Choroid plexus epithelial cell (primary cell): ENCODE measurements at regions not wholly inside any gene's neighbourhood (a gene's known extent, or its start where the extent isn't known, plus 50 kb on each side); places are given as distances from the start of the nearest gene placed in this dataset.

Source experiments
- DNase-seq: peaks from one replicate; pipeline ENCODE4 v3.0.0-alpha.2; 2010; ENCODE audit warnings: low read depth
- H3K4me3 ChIP-seq: 2 replicates; pipeline ENCODE4 v1.5.1; 2011; ENCODE audit warnings: low read depth, mild to moderate bottlenecking, control low read depth, low read length, moderate library complexity
- TF ChIP-seq, protein P1 (sequence below): conservative IDR thresholded peaks from 2 replicates; pipeline ENCODE4 v1.5.1; 2011; ENCODE audit warnings: low read depth, mild to moderate bottlenecking, control low read depth, inconsistent platforms, low read length, moderate library complexity

DNA sequence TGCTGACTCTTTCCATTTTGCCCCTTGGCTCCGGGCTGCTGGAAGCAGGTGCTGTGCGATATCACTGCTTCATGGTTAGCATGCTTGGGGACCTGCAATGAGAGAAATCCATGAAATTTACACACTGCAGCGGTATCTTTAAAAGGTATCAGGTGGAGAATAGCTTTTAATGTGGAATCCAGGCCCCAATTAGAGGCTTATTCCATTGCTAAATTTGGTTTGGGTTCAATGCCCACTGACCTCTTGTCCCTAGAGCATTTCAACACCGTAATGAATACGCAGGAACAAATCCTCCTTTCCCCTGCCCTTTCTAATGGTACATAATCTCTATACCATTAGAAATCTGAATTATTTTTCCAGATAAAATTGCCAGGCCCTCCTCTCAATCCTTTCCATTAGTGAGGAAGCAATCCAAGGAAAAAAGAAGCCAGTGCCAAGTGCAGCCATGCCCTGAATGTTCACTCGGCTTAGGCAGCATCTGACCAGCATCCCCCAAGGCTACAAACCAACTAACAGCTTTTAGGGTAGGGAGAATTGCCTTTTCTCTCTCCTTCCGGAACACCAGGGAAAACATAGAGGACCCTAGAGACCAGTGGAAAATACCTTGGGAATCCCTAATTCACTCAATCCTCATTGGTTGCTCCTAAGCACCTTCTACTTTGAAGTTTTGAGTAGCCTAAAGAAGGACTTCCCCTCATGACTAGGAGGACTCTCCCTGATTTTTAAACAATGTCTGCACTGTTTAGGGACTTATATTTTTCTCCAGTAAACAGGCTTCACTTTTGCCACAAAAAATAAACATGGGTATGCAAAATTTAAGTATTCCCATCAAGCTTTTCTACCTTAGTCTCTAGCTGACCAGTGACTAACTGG, 143.1 kb downstream of the QRSL1 start:
- DNase-seq: no peak
- TF ChIP-seq, protein P1, sequence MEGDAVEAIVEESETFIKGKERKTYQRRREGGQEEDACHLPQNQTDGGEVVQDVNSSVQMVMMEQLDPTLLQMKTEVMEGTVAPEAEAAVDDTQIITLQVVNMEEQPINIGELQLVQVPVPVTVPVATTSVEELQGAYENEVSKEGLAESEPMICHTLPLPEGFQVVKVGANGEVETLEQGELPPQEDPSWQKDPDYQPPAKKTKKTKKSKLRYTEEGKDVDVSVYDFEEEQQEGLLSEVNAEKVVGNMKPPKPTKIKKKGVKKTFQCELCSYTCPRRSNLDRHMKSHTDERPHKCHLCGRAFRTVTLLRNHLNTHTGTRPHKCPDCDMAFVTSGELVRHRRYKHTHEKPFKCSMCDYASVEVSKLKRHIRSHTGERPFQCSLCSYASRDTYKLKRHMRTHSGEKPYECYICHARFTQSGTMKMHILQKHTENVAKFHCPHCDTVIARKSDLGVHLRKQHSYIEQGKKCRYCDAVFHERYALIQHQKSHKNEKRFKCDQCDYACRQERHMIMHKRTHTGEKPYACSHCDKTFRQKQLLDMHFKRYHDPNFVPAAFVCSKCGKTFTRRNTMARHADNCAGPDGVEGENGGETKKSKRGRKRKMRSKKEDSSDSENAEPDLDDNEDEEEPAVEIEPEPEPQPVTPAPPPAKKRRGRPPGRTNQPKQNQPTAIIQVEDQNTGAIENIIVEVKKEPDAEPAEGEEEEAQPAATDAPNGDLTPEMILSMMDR: no peak

DNA sequence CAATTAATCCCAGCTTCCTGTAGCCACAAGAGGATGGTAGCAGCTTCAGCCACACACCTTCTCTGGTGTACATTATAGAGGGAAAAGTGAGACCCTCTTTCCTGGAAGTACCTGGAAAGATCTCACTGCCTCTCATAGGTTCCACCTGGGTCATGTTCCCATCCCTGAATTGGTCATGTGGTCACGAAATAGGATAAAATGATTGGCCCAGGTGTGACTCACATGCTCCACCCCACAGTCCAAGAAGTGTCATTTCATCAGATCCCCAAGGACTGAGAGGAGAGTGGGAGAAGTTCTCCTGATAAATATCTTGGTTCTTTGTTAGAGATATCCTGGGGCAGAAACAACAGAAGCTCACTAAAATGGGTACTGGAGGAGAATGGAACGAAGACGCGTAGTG, 142.4 kb downstream of the QRSL1 start:
- no peak for DNase-seq
- H3K4me3 ChIP-seq: no peak overlapping the region
- TF ChIP-seq, protein P1: no peak

More for the DNA sequence above, 143.1 kb downstream of the QRSL1 start:
- no peak overlapping the region for H3K4me3 ChIP-seq

DNA sequence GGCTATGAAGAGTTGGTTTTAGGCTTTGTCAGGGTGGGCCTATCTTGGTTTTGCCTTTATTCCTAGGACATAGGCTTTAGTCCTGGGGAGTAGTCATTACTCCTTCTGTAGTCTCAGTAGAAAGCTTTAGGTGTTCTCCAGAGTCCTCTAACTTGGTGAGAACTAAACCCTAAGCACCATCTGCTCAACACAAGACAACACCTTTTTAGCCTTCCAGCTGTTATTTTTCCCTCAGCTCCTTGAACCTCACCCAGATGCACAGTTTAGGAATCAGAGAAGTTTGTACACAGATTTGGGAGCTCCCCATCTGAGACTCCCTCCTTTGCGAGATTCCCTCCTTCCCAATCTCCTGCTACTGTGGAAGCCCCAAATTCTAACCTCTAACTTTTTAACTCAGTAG, 141.3 kb downstream of the QRSL1 start:
- TF ChIP-seq, protein P1: no peak
- H3K4me3 ChIP-seq: no peak overlapping the region
- DNase-seq: no peak

DNA sequence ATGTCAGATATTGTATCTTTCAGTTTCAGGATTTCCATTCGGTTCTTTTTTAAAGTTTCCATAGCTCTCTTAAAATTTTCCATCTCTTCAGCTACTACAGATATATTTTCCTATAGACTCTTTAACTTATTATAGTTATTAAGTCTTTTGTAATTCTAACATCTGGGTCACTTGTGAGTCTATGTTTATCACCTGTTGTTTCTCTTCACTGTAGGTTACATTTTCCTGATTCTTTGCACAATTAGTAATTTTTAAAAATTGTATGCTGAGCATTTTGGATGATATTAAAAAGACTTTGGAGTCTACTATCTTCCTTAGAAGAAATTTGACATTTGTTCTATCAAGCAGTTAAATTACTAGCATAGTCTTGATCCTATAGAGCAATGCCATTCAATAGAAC, 140.7 kb downstream of the QRSL1 start:
- TF ChIP-seq, protein P1: no peak
- H3K4me3 ChIP-seq: no peak overlapping the region
- DNase-seq: no peak

DNA sequence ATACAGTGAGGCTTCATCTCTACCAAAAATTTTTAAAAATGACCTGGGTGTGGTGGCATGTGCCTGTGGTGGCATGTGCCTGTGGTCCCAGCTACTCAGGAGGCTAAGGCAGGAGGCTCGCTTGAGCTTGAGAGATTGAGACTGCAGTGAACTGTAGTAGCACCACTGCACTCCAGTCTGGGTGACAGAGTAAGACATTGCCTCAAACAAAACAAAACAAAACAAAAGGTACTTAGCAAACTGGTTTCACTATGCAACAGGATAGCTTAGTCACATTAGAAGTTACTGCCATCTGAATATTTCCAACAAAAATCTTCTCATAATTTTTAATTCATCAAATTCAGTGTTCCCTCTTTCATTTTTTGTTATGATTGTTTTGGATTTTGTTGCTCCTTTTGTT, 137.9 kb downstream of the QRSL1 start:
- no peak overlapping the region for H3K4me3 ChIP-seq
- TF ChIP-seq, protein P1: no peak
- no peak for DNase-seq

DNA sequence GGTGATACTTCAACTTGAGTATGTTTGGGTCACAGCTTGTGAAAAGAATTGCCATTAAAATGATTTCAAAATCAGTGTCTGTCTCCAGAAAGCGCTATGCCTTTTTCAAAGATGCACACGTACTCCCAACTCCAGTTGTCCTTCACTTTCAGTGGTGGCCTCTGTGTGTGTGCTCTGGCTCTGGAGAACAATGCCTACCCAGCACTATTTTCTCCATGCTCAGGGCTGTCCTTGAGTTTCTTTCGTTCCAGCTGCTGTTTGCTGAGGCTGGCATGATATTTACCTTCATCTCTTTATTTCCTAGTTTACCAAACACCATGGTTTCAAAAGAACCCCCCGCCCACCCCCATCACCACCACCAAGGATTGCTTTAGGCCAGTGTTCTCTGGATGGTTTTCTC, 136.8 kb downstream of the QRSL1 start:
- H3K4me3 ChIP-seq: no peak overlapping the region
- TF ChIP-seq, protein P1: no peak
- DNase-seq: no peak

DNA sequence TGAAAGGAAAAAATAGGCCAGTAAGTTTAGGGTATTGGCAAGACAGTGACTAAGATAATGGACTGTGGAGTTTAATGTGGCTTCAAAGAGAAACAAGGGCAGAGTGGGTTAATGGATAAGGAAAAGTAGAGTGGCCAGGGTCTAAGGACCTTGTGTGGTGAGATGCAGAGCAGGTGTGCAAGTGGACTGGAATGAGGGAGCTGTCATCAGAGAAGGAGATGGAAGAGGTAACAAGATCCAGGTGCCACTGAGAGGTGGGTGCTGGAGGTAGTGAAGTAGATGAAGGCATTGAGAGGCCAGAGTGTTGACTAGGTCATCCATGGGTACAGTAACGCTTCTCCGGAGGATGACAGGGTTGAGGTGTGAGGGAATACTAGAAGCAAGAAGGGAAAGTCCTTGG, 136.1 kb downstream of the QRSL1 start:
- TF ChIP-seq, protein P1: no peak
- DNase-seq: no peak
- no peak overlapping the region for H3K4me3 ChIP-seq
